OCI-LY7 (cell line): ENCODE measurements at regions not wholly inside any gene's neighbourhood (a gene's known extent, or its start where the extent isn't known, plus 50 kb on each side); places are given as distances from the start of the nearest gene placed in this dataset.

Experiments used
- BruUV-seq: library from RNA; stranded (reverse); fragments of 400-500 nt; replicated peaks from 2 replicates; lab custom pipeline; 2021; lab: Mats Ljungman, UMichigan
- CTCF ChIA-PET: fragments of 300-600 bp; sonication (Branson Sonifier 250); formaldehyde crosslinking; loops from one replicate; lab custom pipeline; 2022; ENCODE audit warnings: antibody characterized with exemption; ENCODE audit not compliant: unreplicated experiment; lab: Charles Lee
- POLR2A ChIA-PET: fragments of 300-600 bp; sonication (Branson Sonifier 250); formaldehyde crosslinking; loops from one replicate; lab custom pipeline; 2022; ENCODE audit warnings: antibody characterized with exemption; lab: Charles Lee
- DNase-seq: peaks from one replicate; pipeline ENCODE4 v3.0.0-alpha.2; 2015; ENCODE audit warnings: low spot score
- H2AFZ ChIP-seq: fragments of 200-600 bp; sonication (generic), shearing (Covaris generic); 2 replicates; pipeline ENCODE4 v1.6.1; 2014; ENCODE audit warnings: mild to moderate bottlenecking, antibody characterized with exemption, low read length, moderate library complexity
- H3K27ac ChIP-seq: fragments of 200-600 bp; sonication (generic); 2 replicates; pipeline ENCODE4 v1.5.1; 2014; ENCODE audit warnings: mixed run types, low read depth, mild to moderate bottlenecking, moderate library complexity, low read length, inconsistent platforms; ENCODE audit not compliant: poor library complexity, severe bottlenecking
- H3K36me3 ChIP-seq: fragments of 200-600 bp; sonication (generic); 2 replicates; pipeline ENCODE4 v1.6.1; 2014; ENCODE audit warnings: mild to moderate bottlenecking, antibody characterized with exemption, low read length, moderate library complexity, mixed read lengths; ENCODE audit not compliant: insufficient read depth
- H3K4me1 ChIP-seq: fragments of 200-600 bp; sonication (generic); 2 replicates; pipeline ENCODE4 v1.5.1; 2014; ENCODE audit warnings: mild to moderate bottlenecking, low read length; ENCODE audit not compliant: insufficient read depth, poor library complexity, severe bottlenecking
- H3K4me2 ChIP-seq: fragments of 200-600 bp; sonication (generic); 2 replicates; pipeline ENCODE4 v1.6.1; 2014; ENCODE audit warnings: mild to moderate bottlenecking, low read length
- H3K4me3 ChIP-seq: fragments of 200-600 bp; sonication (generic); 2 replicates; pipeline ENCODE4 v1.5.1; 2014; ENCODE audit warnings: mild to moderate bottlenecking, low read depth, low read length; ENCODE audit not compliant: poor library complexity, severe bottlenecking
- H3K79me2 ChIP-seq: fragments of 200-600 bp; sonication (generic); 2 replicates; pipeline ENCODE4 v1.6.1; 2016; ENCODE audit warnings: low read depth, mild to moderate bottlenecking, low read length, moderate library complexity, mixed read lengths; ENCODE audit not compliant: insufficient read depth
- H3K9me2 ChIP-seq: fragments of 200-600 bp; sonication (generic); 2 replicates; pipeline ENCODE4 v1.6.1; 2016; ENCODE audit warnings: mild to moderate bottlenecking, low read length, mixed read lengths; ENCODE audit not compliant: insufficient read depth
- H3K9me3 ChIP-seq: fragments of 200-600 bp; sonication (generic); 2 replicates; pipeline ENCODE4 v1.6.1; 2014; ENCODE audit warnings: mild to moderate bottlenecking, mixed run types, low read length, mixed read lengths
- H4K20me1 ChIP-seq: fragments of 200-600 bp; sonication (generic); 2 replicates; pipeline ENCODE4 v1.6.1; 2014; ENCODE audit warnings: mild to moderate bottlenecking, antibody characterized with exemption, low read length, moderate library complexity, mixed read lengths; ENCODE audit not compliant: insufficient read depth
- EZH2phosphoT487 ChIP-seq: fragments of 200-600 bp; sonication (generic); IDR thresholded peaks from 2 replicates; pipeline ENCODE4 v1.6.1; 2018; ENCODE audit warnings: low read depth, borderline replicate concordance, mild to moderate bottlenecking, mixed run types, antibody characterized with exemption, low read length, moderate library complexity, mixed read lengths
- intact Hi-C: fragments of 100-400 bp; cut with micrococcal nuclease; formaldehyde crosslinking; loops from one replicate; pipeline ENCODE4 v1.10.0; 2022; ENCODE audit not compliant: unreplicated experiment
- TF ChIP-seq, protein P1 (sequence below): fragments of 200-600 bp; sonication (generic); conservative IDR thresholded peaks from 2 replicates; pipeline ENCODE4 v1.5.1; 2014; ENCODE audit warnings: mild to moderate bottlenecking, antibody characterized with exemption, low read length, moderate library complexity, mixed read lengths

DNA sequence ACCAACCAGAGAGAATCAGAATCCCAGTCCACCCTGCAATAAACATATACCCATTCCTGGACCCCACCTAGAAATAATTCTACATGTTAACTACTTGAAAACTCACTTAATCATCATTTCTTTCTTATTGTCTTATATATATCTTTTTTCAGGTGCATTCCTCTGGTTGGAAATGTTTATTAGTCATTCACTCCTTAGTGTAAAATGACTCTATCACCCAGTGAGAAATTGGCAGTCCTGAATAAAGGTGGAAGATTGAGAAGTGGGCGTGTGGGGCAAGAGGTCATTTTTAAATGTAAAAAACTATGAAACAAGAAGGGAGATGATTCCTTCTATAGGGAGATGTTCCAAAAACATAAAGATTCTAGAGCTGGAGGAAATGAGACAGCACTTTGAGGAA is 101.2 kb upstream of the MBNL2 start:
- intact Hi-C loops = no loop called here
- Histone ChIP-seq H3K79me2 (no peaks in the 10 kb centered on the region), H3K4me1 (no peaks in the 10 kb centered on the region), H3K36me3 (no peaks in the 10 kb centered on the region), H3K27ac (no peak overlapping the region), H3K9me3 (no peaks in the 10 kb centered on the region), H3K4me2 (no peak overlapping the region), H3K9me2 (no peaks in the 10 kb centered on the region), H4K20me1 (no peaks in the 10 kb centered on the region), H2AFZ (no peak overlapping the region), H3K4me3 (no peak overlapping the region)
- TF ChIP-seq, protein P1, sequence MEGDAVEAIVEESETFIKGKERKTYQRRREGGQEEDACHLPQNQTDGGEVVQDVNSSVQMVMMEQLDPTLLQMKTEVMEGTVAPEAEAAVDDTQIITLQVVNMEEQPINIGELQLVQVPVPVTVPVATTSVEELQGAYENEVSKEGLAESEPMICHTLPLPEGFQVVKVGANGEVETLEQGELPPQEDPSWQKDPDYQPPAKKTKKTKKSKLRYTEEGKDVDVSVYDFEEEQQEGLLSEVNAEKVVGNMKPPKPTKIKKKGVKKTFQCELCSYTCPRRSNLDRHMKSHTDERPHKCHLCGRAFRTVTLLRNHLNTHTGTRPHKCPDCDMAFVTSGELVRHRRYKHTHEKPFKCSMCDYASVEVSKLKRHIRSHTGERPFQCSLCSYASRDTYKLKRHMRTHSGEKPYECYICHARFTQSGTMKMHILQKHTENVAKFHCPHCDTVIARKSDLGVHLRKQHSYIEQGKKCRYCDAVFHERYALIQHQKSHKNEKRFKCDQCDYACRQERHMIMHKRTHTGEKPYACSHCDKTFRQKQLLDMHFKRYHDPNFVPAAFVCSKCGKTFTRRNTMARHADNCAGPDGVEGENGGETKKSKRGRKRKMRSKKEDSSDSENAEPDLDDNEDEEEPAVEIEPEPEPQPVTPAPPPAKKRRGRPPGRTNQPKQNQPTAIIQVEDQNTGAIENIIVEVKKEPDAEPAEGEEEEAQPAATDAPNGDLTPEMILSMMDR = no peak
- no peak for TF ChIP-seq EZH2phosphoT487
- no peak for DNase-seq
- ChIA-PET CTCF (no interaction called here), POLR2A (no interaction called here)
- no TSS peak for BruUV-seq

DNA sequence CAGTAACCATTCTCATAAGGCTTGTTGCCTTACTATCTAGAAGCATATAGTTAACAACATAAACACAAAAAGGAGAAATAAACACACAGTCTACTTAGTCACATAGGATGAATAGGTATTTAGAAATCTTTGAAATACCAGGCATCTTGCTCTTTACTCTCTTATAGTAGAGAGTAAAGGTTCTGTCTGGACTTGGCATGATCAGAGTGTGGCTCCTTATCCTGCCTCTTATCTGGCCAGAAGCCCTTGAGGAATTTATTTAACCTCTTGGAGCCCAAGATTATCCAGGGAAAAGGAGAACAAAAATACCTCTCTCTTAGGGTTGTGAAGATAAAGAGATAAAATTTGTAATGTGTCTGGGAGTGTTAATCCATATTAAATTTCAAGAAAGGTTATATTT is 100.2 kb upstream of the MBNL2 start:
- TF ChIP-seq, protein P1 = no peak
- no peak for TF ChIP-seq EZH2phosphoT487
- ChIA-PET CTCF (no interaction called here), POLR2A (no interaction called here)
- H3K4me2 ChIP-seq = no peak overlapping the region
- H2AFZ ChIP-seq = no peak overlapping the region
- H3K27ac ChIP-seq = no peak overlapping the region
- H3K36me3 ChIP-seq = no peaks in the 10 kb centered on the region
- intact Hi-C loops = no loop called here
- no peak overlapping the region for H3K4me3 ChIP-seq
- no peaks in the 10 kb centered on the region for H3K4me1 ChIP-seq
- no peak for DNase-seq
- H3K9me2 ChIP-seq = no peaks in the 10 kb centered on the region
- no peaks in the 10 kb centered on the region for H3K79me2 ChIP-seq
- BruUV-seq = no TSS peak
- no peaks in the 10 kb centered on the region for H3K9me3 ChIP-seq
- H4K20me1 ChIP-seq = no peaks in the 10 kb centered on the region

DNA sequence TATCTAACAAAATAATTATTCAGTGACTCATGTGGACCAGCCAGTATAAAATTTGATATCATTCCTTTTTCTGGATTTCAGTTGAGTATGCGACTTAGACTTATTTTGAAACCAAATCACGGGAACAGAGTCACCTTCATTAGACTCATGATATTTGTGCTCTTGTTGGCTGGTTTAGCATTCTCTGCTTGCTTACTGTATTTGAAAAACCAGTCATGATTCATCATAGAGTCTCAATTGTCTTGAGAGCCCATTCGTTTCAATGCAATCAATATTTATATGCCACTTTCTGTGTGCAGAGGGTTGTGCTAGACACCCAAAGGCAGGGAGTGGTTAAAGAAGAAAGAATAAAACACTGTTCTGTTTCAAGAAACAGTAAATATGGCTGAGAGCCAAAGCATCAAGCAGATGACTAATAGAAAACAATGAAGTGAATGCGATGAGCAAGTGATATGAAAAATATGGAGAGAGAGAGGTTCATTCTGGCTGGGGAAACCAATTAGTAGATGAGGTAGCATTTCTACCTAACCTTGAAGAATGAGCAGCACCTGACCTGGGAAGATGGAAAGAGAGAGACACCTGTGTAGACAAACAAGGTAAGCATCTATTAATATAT is 99.6 kb upstream of the MBNL2 start:
- no peaks in the 10 kb centered on the region for H4K20me1 ChIP-seq
- H3K9me2 ChIP-seq = no peaks in the 10 kb centered on the region
- H3K4me3 ChIP-seq = no peak overlapping the region
- H3K4me2 ChIP-seq = no peak overlapping the region
- intact Hi-C loops = no loop called here
- ChIA-PET POLR2A (interaction anchor here (0.7 kb wide), 1 partner anchor 87 kb away, joined by 3 read pairs; no protein-coding TSS in a partner anchor), CTCF (no interaction called here)
- DNase-seq = no peak
- H3K9me3 ChIP-seq = no peaks in the 10 kb centered on the region
- H3K36me3 ChIP-seq = no peaks in the 10 kb centered on the region
- no TSS peak for BruUV-seq
- H3K4me1 ChIP-seq = no peaks in the 10 kb centered on the region
- H3K27ac ChIP-seq = no peak overlapping the region
- H3K79me2 ChIP-seq = no peaks in the 10 kb centered on the region
- no peak overlapping the region for H2AFZ ChIP-seq
- no peak for TF ChIP-seq EZH2phosphoT487
- TF ChIP-seq, protein P1 = no peak
